ENCODE measurements at regions not wholly inside any gene's neighbourhood (a gene's known extent, or its start where the extent isn't known, plus 50 kb on each side); places are given as distances from the start of the nearest gene placed in this dataset.

GRCh38 chr5:128641861-128642260 lies 103.8 kb upstream of the FBN2 start:
- no peaks in the 10 kb centered on the region for H3K9me3 ChIP-seq
- no peak overlapping the region for H3K27ac ChIP-seq
- no peaks in the 10 kb centered on the region for H3K27me3 ChIP-seq
- no peak for DNase-seq
- TF ChIP-seq CTCF (IDR thresholded peaks at IDR 0.05) = no peak
- no peak overlapping the region for H3K4me3 ChIP-seq
- H3K9ac ChIP-seq (ENCODE audit: low read depth in 2 of 2, low read length in 2 of 2) = no peak overlapping the region
- H3K36me3 ChIP-seq = no peaks in the 10 kb centered on the region
- intact Hi-C loops (cut with DNase I) = no loop called here
- H3K4me1 ChIP-seq = no peaks in the 10 kb centered on the region

DNA sequence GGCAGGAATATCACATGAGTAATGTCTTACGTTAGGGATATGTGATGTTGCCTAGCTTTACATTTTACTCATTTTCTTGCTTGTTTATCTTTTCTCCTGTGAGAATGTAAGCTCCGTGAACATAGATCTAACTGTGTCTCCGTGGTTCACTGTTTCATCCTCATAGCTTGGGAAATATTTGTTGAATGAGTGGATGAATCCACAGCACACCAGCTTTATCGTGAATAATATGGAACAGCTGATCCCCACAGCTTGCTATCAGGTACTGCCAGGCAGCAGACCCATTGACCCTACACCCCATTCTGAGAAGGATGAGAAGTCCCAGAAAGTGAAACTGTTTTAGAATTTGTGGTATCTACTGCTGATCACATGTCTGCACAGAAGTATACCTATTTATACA lies 106.8 kb upstream of the FBN2 start:
- no peaks in the 10 kb centered on the region for H3K4me1 ChIP-seq
- no peak overlapping the region for H3K4me3 ChIP-seq
- intact Hi-C loops (cut with DNase I) = no loop called here
- no peak for DNase-seq
- H3K36me3 ChIP-seq = no peaks in the 10 kb centered on the region
- H3K27ac ChIP-seq = no peak overlapping the region
- no peaks in the 10 kb centered on the region for H3K27me3 ChIP-seq
- no peak overlapping the region for H3K9ac ChIP-seq (ENCODE audit: low read depth in 2 of 2, low read length in 2 of 2)
- no peaks in the 10 kb centered on the region for H3K9me3 ChIP-seq
- TF ChIP-seq CTCF (IDR thresholded peaks at IDR 0.05) = no peak

DNA sequence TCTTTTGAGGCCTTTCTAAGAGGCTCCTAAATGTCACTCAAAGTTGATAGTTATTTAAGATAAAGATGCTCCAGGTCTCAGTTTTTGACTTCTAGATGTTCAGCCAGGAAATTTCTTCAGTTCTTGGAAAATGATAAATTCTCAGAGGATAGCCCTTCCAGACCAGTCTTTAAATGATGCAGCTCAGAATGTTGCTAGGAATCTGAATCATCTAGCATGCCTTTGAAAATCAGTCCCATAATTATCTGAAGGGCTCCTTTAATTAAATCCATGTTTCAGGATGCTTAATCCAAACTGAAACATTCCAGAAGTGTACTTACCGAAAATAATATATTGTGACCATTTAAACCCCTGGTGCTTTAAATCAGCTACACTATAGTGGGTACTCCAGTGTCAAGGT lies 107.5 kb upstream of the FBN2 start:
- Histone ChIP-seq H3K9me3 (no peaks in the 10 kb centered on the region), H3K4me3 (no peak overlapping the region), H3K27ac (no peak overlapping the region), H3K27me3 (no peaks in the 10 kb centered on the region), H3K4me1 (no peaks in the 10 kb centered on the region), H3K9ac (ENCODE audit: low read depth in 2 of 2, low read length in 2 of 2) (no peak overlapping the region), H3K36me3 (no peaks in the 10 kb centered on the region)
- intact Hi-C loops (cut with DNase I) = no loop called here
- TF ChIP-seq CTCF (IDR thresholded peaks at IDR 0.05) = no peak
- no peak for DNase-seq

DNA sequence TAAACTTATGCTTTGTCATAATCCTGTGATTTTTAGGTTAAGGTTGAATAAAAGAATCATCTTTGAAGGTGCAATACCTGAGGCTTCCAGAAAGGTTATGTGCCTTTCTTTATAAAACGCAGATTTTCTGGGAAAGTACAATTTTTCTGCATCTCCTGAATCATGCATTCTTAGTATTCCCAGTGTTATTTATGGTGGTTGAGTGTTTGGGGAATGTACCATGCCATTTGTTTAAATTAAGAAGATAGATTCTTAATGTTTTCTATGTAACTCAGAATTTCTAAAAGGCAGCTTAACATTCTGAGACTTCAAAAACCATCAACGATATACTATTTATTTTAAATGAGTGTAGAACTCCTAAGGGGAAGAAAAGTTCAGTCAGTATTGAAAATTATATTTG lies 108.1 kb upstream of the FBN2 start:
- no peak for TF ChIP-seq CTCF (IDR thresholded peaks at IDR 0.05)
- Histone ChIP-seq H3K9ac (ENCODE audit: low read depth in 2 of 2, low read length in 2 of 2) (no peak overlapping the region), H3K27ac (no peak overlapping the region), H3K36me3 (no peaks in the 10 kb centered on the region), H3K4me1 (no peaks in the 10 kb centered on the region), H3K27me3 (no peaks in the 10 kb centered on the region), H3K9me3 (no peaks in the 10 kb centered on the region), H3K4me3 (no peak overlapping the region)
- intact Hi-C loops (cut with DNase I) = no loop called here
- no peak for DNase-seq

- no peaks in the 10 kb centered on the region for H3K4me1 ChIP-seq
- no peaks in the 10 kb centered on the region for H3K9me3 ChIP-seq
- no peak overlapping the region for H3K9ac ChIP-seq (ENCODE audit: low read depth in 2 of 2, low read length in 2 of 2)
- H3K4me3 ChIP-seq = no peak overlapping the region
- H3K27me3 ChIP-seq = no peaks in the 10 kb centered on the region
- H3K27ac ChIP-seq = no peak overlapping the region
- H3K36me3 ChIP-seq = no peaks in the 10 kb centered on the region
- TF ChIP-seq CTCF (IDR thresholded peaks at IDR 0.05) = no peak
- DNase-seq = no peak
- intact Hi-C loops (cut with DNase I) = no loop called here
These were observed 111.1 kb upstream of the FBN2 start for GRCh38 chr5:128649192-128649591.

GRCh38 chr5:128662997-128663396 lies 125.0 kb upstream of the FBN2 start:
- Histone ChIP-seq H3K9me3 (no peaks in the 10 kb centered on the region), H3K36me3 (no peaks in the 10 kb centered on the region), H3K27me3 (no peaks in the 10 kb centered on the region), H3K27ac (no peak overlapping the region), H3K4me3 (no peak overlapping the region), H3K9ac (ENCODE audit: low read depth in 2 of 2, low read length in 2 of 2) (no peak overlapping the region), H3K4me1 (no peaks in the 10 kb centered on the region)
- no peak for DNase-seq
- intact Hi-C loops (cut with DNase I) = no loop called here
- TF ChIP-seq CTCF (IDR thresholded peaks at IDR 0.05) = no peak
